Lower lobe of right lung (tissue), 2 donors: ENCODE measurements at regions not wholly inside any gene's neighbourhood (a gene's known extent, or its start where the extent isn't known, plus 50 kb on each side); places are given as distances from the start of the nearest gene placed in this dataset.
"Not testable (repeated sequence)": the region's sequence is repeated elsewhere in the genome, so short reads cannot be mapped to it uniquely, and the experiment has no call there.

ENCODE experiments used
- ATAC-seq, 2 donors: fragments of 200-7000 bp; cut with Tn5 transposase; one replicate each; pipeline ENCODE4 v1.9.1; 2020 to 2022; ENCODE audit warnings: mild to moderate bottlenecking in 2 of 2, moderate library complexity in 2 of 2
- DNase-seq: peaks from one replicate; pipeline ENCODE4 v3.0.0-alpha.2; 2020
- H3K27ac ChIP-seq: fragments of 200-600 bp; one replicate; pipeline ENCODE4 v1.8.0; 2022
- H3K27me3 ChIP-seq: fragments of 200-600 bp; one replicate; pipeline ENCODE4 v1.8.0; 2022; ENCODE audit warnings: low read depth
- H3K36me3 ChIP-seq: fragments of 200-600 bp; one replicate; pipeline ENCODE4 v1.8.0; 2022; ENCODE audit warnings: mild to moderate bottlenecking
- H3K4me1 ChIP-seq: fragments of 200-600 bp; one replicate; pipeline ENCODE4 v1.8.0; 2022
- H3K4me3 ChIP-seq: fragments of 200-600 bp; one replicate; pipeline ENCODE4 v1.8.0; 2022; ENCODE audit warnings: mild to moderate bottlenecking
- H3K9me3 ChIP-seq: fragments of 200-600 bp; one replicate; pipeline ENCODE4 v1.8.0; 2022
- intact Hi-C: fragments of 100-400 bp; cut with DNase I; formaldehyde crosslinking; loops from one replicate; pipeline ENCODE4 v1.11.0; 2022
- TF ChIP-seq, protein P1 (sequence below): fragments of 200-600 bp; IDR thresholded peaks from one replicate; pipeline ENCODE4 v1.8.0; 2022; ENCODE audit warnings: antibody characterized with exemption, mild to moderate bottlenecking
- donor health status: DM: no; HTN: yes; CAD: no; lungs with severe emphysema.

- DNase-seq: no peak
- no peak overlapping the region for H3K4me3 ChIP-seq
- no peaks in the 10 kb centered on the region for H3K36me3 ChIP-seq
- intact Hi-C loops: no loop called here
- TF ChIP-seq, protein P1, sequence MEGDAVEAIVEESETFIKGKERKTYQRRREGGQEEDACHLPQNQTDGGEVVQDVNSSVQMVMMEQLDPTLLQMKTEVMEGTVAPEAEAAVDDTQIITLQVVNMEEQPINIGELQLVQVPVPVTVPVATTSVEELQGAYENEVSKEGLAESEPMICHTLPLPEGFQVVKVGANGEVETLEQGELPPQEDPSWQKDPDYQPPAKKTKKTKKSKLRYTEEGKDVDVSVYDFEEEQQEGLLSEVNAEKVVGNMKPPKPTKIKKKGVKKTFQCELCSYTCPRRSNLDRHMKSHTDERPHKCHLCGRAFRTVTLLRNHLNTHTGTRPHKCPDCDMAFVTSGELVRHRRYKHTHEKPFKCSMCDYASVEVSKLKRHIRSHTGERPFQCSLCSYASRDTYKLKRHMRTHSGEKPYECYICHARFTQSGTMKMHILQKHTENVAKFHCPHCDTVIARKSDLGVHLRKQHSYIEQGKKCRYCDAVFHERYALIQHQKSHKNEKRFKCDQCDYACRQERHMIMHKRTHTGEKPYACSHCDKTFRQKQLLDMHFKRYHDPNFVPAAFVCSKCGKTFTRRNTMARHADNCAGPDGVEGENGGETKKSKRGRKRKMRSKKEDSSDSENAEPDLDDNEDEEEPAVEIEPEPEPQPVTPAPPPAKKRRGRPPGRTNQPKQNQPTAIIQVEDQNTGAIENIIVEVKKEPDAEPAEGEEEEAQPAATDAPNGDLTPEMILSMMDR: no peak
- peaks cover 5% of the 10 kb centered on the region for H3K27me3 ChIP-seq
- no peak for ATAC-seq
- H3K27ac ChIP-seq: no peak overlapping the region
- no peaks in the 10 kb centered on the region for H3K9me3 ChIP-seq
- H3K4me1 ChIP-seq: no peaks in the 10 kb centered on the region
These were observed 107.4 kb upstream of the FOXB1 start for GRCh38 chr15:59896663-59897074.

- no peak overlapping the region for H3K27ac ChIP-seq
- intact Hi-C loops: no loop called here
- TF ChIP-seq, protein P1: no peak
- ATAC-seq (no peak), DNase-seq (no peak)
- H3K36me3 ChIP-seq: no peaks in the 10 kb centered on the region
- no peaks in the 10 kb centered on the region for H3K27me3 ChIP-seq
- H3K4me1 ChIP-seq: no peaks in the 10 kb centered on the region
- no peaks in the 10 kb centered on the region for H3K9me3 ChIP-seq
- H3K4me3 ChIP-seq: no peak overlapping the region
These were observed 109.3 kb upstream of the FOXB1 start for GRCh38 chr15:59894835-59895234.

DNA sequence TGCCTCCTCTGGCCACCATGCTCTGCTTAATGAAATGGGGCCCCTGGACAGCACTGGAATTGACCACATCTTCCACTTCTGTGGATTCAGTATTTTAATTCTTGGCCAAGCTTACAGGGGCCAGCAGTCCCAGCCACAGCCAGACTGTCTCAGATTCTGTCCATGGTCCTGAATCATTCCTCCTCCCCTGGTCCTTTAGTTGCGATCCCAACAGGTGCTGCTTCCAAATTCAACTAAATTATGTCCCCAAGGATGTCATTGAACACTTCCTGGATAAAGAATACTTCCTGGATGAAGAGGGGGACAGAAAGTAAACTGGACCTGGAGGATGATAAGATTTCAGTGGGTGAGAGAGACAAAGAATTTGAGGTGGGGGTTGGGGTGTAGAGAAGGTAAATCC lies 111.1 kb upstream of the FOXB1 start:
- ATAC-seq (no peak), DNase-seq (no peak)
- no peaks in the 10 kb centered on the region for H3K36me3 ChIP-seq
- no peaks in the 10 kb centered on the region for H3K4me1 ChIP-seq
- H3K27ac ChIP-seq: no peak overlapping the region
- H3K4me3 ChIP-seq: no peak overlapping the region
- no peaks in the 10 kb centered on the region for H3K27me3 ChIP-seq
- no peaks in the 10 kb centered on the region for H3K9me3 ChIP-seq
- intact Hi-C loops: no loop called here
- TF ChIP-seq, protein P1: no peak

GRCh38 chr15:59887870-59888269 lies 116.2 kb upstream of the FOXB1 start:
- DNase-seq, intact Hi-C loops, H3K27ac ChIP-seq, H3K36me3 ChIP-seq, ATAC-seq, H3K4me1 ChIP-seq, H3K27me3 ChIP-seq, H3K4me3 ChIP-seq, H3K9me3 ChIP-seq: not testable (repeated sequence)

DNA sequence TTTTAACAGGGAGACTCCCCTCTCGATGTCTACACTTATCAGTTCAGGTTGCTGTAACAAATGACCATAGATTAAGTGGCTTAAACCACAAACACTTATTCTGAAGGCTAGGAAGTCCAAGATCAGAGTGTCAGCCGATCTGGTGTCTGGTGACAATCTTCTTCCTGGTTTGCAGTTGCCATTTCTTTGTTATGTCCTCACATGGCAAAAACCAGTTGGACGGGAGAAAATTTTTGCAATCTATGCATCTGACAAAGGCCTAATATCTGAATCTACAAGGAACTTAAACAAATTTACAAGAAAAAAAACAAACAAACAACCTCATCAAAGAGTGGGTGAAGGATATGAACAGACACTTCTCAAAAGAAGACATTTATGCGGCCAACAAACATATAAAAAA lies 116.9 kb upstream of the FOXB1 start:
- no peaks in the 10 kb centered on the region for H3K4me1 ChIP-seq
- H3K4me3 ChIP-seq: no peak overlapping the region
- TF ChIP-seq, protein P1: no peak
- ATAC-seq (no peak), DNase-seq (no peak)
- H3K27me3 ChIP-seq: peaks cover 9% of the 10 kb centered on the region
- intact Hi-C loops: no loop called here
- no peak overlapping the region for H3K27ac ChIP-seq
- H3K9me3 ChIP-seq: no peaks in the 10 kb centered on the region
- H3K36me3 ChIP-seq: no peaks in the 10 kb centered on the region

GRCh38 chr15:59886441-59886840 lies 117.7 kb upstream of the FOXB1 start:
- no peaks in the 10 kb centered on the region for H3K36me3 ChIP-seq
- ATAC-seq (no peak), DNase-seq (no peak)
- no peak overlapping the region for H3K4me3 ChIP-seq
- H3K4me1 ChIP-seq: no peaks in the 10 kb centered on the region
- peaks cover 9% of the 10 kb centered on the region for H3K27me3 ChIP-seq
- no peak overlapping the region for H3K27ac ChIP-seq
- TF ChIP-seq, protein P1: no peak
- H3K9me3 ChIP-seq: no peaks in the 10 kb centered on the region
- intact Hi-C loops: no loop called here
